IPS-18c (cell line): ENCODE measurements at regions not wholly inside any gene's neighbourhood (a gene's known extent, or its start where the extent isn't known, plus 50 kb on each side); places are given as distances from the start of the nearest gene placed in this dataset.
"Not testable (repeated sequence)": the region's sequence is repeated elsewhere in the genome, so short reads cannot be mapped to it uniquely, and the experiment has no call there.

Source experiments
- H3K4me3 ChIP-seq: 2 replicates; pipeline ENCODE4 v1.7.0; 2013; ENCODE audit warnings: low read depth, mild to moderate bottlenecking, low read length, moderate library complexity; ENCODE audit not compliant: insufficient read depth
- H3K9me3 ChIP-seq: one replicate; pipeline ENCODE4 v1.6.1; 2013; ENCODE audit warnings: mild to moderate bottlenecking, low read length, moderate library complexity; ENCODE audit not compliant: control insufficient read depth, insufficient read depth

DNA sequence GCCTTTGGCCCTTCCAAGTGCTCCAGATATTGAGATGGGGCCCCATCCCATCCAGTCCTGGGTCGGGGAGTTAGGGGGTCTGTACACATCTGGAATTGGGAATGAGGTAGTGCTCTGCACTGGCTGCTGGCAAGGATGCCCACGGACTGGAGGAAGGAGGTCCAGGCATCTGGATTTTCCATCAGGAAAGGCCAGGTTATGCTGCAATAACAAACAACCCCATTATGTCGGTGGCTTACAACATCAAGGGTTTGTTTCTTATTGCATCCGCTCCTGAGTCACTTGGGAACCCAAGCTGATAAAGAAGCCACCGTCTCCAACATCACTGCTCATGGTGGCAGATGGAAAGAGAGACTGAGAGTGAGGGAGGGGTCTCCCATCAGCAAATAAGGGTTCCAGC is 229.9 kb downstream of the TFCP2L1 start:
- Histone ChIP-seq H3K9me3 (no peaks in the 10 kb centered on the region), H3K4me3 (no peak overlapping the region)

DNA sequence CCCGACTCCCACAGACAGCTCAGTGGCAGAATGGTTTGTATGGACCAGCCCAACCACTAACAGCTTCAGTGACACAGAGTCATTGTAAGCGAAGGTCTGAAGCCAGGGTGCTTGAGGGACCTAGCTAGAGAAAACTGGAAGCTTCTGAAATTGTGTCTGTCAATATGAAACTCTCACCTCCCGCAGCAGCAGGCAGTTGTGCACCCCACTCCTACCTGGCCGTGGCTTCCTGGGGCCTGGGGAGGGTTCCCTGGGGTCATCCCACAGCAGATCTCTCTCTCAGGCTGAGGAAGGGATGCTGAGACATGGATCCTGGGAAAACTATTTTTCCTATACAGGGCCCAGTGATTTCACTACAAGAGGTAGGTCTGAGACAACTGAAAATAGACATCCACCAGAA is 229.5 kb downstream of the TFCP2L1 start:
- Histone ChIP-seq H3K9me3 (no peaks in the 10 kb centered on the region), H3K4me3 (no peak overlapping the region)

GRCh38 chr2:121058852-121059558 is 226.0 kb downstream of the TFCP2L1 start:
- H3K4me3 ChIP-seq = no peak overlapping the region
- no peaks in the 10 kb centered on the region for H3K9me3 ChIP-seq

GRCh38 chr2:121059651-121060649 is 225.1 kb downstream of the TFCP2L1 start:
- H3K4me3 ChIP-seq = no peak overlapping the region
- no peaks in the 10 kb centered on the region for H3K9me3 ChIP-seq

DNA sequence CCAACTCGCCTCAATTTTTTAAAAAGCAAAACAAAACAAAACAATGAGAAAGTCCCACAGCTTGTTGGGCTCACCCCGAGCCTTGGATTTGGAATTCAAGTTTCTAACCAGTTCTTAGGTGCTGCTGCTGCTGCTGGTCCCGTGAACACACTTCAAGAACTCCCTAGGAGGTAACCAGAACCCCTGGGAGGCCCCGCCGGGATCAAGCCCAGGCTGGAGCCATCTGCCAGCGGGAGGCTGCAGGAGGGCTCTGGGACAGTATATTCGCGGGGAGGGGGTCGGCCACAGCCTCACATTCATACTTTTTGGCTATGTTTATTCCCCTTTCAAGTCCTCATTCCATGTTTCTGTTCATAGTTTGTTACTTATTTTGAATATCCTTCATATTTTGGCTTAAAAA is 223.4 kb downstream of the TFCP2L1 start:
- Histone ChIP-seq H3K9me3 (no peaks in the 10 kb centered on the region), H3K4me3 (no peak overlapping the region)

GRCh38 chr2:121063471-121063870 is 221.5 kb downstream of the TFCP2L1 start:
- Histone ChIP-seq H3K4me3 (no peak overlapping the region), H3K9me3 (no peaks in the 10 kb centered on the region)

DNA sequence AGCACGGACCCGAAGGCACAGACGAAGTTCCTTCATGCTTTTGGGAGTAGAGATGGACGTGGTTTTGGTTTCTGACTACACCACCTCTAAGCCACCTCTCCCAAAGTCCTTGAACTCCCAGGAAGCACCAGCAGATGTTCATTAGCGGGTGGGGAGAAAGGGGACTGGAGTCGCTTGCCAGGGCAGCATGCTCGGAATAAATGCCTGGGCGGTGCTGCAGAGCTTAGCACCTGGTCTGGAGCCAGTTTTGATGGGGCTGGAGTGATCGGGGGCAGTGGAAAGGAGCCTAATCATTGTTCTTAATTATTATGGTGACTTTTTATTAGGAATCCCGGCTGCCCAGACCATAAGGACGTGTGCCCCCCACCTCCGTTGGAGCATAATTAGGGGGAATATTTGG is 220.8 kb downstream of the TFCP2L1 start:
- H3K4me3 ChIP-seq = no peak overlapping the region
- no peaks in the 10 kb centered on the region for H3K9me3 ChIP-seq

DNA sequence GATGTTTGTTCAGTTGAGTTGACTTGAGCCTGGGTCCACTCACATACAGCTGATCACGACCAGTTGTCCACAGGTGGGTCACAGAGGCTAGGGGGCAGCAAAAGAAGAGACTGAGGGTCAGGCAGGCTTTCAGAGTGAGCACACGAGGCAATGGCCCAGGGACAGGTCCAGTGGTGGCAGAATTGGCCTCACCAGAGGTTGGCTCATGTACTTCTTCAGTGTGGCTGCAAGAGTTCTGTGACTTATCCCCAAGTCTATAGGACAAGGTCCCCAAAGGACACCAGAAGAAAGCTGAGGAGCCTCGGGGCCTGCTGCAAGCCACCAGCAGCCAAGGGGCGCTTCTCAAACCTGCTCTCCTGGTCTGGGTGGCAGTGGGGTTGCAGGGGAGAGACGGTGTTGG is 219.8 kb downstream of the TFCP2L1 start:
- H3K4me3 ChIP-seq = no peak overlapping the region

DNA sequence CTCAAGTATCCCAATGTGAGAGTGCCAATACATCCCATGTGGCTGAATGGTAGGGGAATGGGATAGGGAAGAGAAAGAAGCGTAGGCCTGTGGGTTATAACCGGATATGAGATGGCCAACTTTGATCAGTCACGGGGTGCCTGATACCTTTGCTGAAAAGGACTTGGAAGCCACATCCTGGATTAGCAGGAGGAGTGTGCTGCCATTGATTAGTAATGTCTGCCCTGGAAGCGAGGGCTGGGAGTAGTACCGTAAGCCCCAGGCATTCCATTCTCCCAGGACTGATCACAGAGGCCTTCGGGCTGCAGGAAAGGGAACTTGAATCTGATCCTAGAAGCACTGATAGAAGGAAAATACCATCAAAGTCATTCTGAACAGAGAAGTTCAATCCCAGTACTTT is 218.5 kb downstream of the TFCP2L1 start:
- Histone ChIP-seq H3K9me3 (no peaks in the 10 kb centered on the region), H3K4me3 (no peak overlapping the region)

More for the DNA sequence above, 219.8 kb downstream of the TFCP2L1 start:
- no peaks in the 10 kb centered on the region for H3K9me3 ChIP-seq

DNA sequence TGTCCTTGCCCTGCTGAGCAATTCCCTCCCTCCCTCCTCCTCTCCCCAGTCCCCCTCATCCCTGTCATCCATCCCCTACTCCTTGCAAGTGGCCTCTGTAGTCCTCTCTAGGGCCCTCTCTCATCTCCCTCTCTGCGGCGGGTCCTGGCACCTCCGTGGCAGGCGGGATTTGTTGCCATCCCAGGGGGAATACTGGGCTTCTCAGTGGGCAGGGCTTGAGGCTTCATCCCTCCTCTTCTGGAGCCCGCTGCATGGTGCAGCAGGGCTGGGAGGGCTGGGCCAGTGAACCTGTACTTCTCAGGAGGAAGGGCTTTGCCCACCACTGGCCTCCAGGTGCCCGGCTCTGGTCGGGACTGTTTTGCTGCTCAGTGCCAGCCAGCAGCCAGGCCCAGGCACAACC is 216.2 kb downstream of the TFCP2L1 start:
- no peak overlapping the region for H3K4me3 ChIP-seq
- no peaks in the 10 kb centered on the region for H3K9me3 ChIP-seq

- Histone ChIP-seq H3K9me3 (no peaks in the 10 kb centered on the region), H3K4me3 (no peak overlapping the region)
Observed at GRCh38 chr2:121069434-121069969, 215.5 kb downstream of the TFCP2L1 start.

DNA sequence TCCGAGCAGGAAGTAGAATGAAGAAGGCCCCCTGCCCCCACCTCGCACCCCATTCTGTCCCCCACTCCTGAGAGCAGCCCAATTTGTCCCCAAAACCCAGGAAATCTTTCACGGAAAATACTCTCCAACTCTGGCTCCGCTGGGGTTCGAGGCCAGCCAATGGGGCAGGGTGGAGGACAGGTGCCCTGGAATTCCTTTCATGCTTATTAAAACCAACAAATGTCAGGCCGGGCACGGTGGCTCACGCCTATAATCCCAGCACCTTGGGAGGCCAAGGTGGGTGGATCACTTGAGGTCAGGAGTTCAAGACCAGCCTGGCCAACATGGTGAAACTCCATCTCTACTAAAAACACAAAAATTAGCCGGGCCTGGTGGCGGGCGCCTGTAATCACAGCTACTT is 214.9 kb downstream of the TFCP2L1 start:
- H3K4me3 ChIP-seq, H3K9me3 ChIP-seq: not testable (repeated sequence)

- Histone ChIP-seq H3K9me3 (no peaks in the 10 kb centered on the region), H3K4me3 (no peak overlapping the region)
Observed at GRCh38 chr2:121071034-121071504, 213.9 kb downstream of the TFCP2L1 start.

DNA sequence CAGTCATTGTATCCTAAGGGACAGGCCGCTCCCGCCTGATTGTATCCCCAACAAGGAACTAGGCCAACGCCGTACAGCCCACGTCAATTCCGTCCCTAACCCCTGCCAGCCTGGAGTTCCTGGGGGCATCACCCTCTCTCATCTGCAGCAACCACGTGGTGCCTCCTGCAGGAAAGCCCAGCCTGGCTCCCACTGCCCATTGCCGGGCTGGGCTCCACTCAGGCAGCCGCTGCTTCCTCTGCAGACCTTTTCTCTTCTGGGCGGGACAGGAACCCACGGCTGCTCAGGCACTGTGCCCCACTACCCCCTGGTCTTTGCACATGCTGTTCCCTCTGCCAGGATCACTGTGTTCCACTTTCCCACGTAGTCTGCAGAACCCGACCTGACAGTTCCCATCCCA is 212.2 kb downstream of the TFCP2L1 start:
- Histone ChIP-seq H3K9me3 (no peaks in the 10 kb centered on the region), H3K4me3 (no peak overlapping the region)

DNA sequence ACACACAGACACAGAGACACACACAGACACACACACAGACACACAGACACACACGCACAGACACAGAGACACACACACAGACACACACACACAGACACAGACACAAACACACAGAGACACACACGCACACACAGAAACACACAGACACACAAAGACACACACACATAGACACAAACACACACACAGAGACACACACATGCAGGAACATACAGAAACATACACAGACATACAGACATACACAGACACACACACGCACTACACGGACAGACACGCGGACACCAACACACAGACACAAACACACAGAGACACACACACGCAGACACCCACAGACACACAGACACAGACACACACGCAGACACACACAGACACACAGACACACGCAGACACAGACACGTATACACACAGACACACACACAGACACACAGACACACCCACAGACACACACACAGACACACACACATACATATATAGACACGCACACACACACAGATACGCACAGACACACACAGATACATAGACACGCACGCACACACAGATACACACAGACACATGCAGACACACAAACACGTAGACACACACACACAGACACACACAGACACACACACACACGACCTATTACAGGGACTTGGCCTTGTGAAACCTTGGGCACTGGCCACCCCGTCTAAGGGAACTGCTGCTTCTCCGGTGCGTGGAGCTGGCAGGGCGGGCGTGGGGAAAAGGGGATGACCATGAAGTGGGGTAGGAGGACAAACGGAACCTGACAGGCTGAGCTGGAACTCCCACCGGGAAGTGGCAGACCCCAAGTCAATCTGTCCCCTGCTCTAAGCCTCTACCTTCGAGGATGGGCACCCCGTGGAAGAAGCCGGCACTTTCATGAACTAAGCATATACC is 211.4 kb downstream of the TFCP2L1 start:
- Histone ChIP-seq H3K4me3 (no peak overlapping the region), H3K9me3 (no peaks in the 10 kb centered on the region)

GRCh38 chr2:121074293-121074932 is 210.6 kb downstream of the TFCP2L1 start:
- Histone ChIP-seq H3K9me3 (no peaks in the 10 kb centered on the region), H3K4me3 (no peak overlapping the region)
